HepG2 (cell line): ENCODE measurements at regions not wholly inside any gene's neighbourhood (a gene's known extent, or its start where the extent isn't known, plus 50 kb on each side); places are given as distances from the start of the nearest gene placed in this dataset.

Experiments used
- ATAC-seq: fragments of 200-7000 bp; cut with Tn5 transposase; 3 replicates; pipeline ENCODE4 v1.9.1; 2020; ENCODE audit warnings: mild to moderate bottlenecking, moderate library complexity
- BruUV-seq: library from RNA; stranded (reverse); fragments of 400-500 nt; replicated peaks from 2 replicates; lab custom pipeline; 2021; lab: Mats Ljungman, UMichigan
- CTCF ChIA-PET: fragments of 300-600 bp; formaldehyde crosslinking; extraction: SDS; loops from one replicate; lab custom pipeline; 2021; ENCODE audit warnings: low total read pairs, inconsistent platforms, low intra/inter-chr PET ratio; lab: Yijun Ruan, JAX
- POLR2A ChIA-PET: fragments of 350-600 bp; sonication (Branson Sonifier 250); formaldehyde crosslinking; loops from one replicate; lab custom pipeline; 2020; ENCODE audit warnings: antibody characterized with exemption, inconsistent platforms; lab: Yijun Ruan, JAX
- DNase-seq: peaks from one replicate; pipeline ENCODE4 v3.0.0-alpha.2; 2015; ENCODE audit warnings: low spot score
- FAIRE-seq: peaks from 3 replicates; lab custom pipeline; 2011; peaks lifted over from hg19 to GRCh38; lab: Jason Lieb, UNC
- H2AFZ ChIP-seq: one replicate; pipeline ENCODE4 v1.6.1; 2011; ENCODE audit warnings: low read length, inconsistent platforms
- H3K27ac ChIP-seq: fragments of 300-600 bp; 3 replicates; pipeline ENCODE4 v1.8.0; 2011; ENCODE audit warnings: mixed run types, mild to moderate bottlenecking, mixed read lengths, low read length, inconsistent platforms; ENCODE audit not compliant: insufficient read depth; ENCODE audit errors: extremely low read length
- H3K27me3 ChIP-seq, 2 experiments: fragments of 200-600 bp in 1 of 2; 2 replicates in 1 of 2; 3 replicates in 1 of 2; pipeline versions ENCODE4 v1.6.0 to v1.8.0; 2011; ENCODE audit warnings: low read length in 2 of 2, mild to moderate bottlenecking in 2 of 2, moderate library complexity in 2 of 2, inconsistent platforms in 1 of 2; ENCODE audit not compliant: insufficient read depth in 2 of 2, control insufficient read depth in 1 of 2
- H3K36me3 ChIP-seq, 2 experiments: fragments of 200-600 bp in 1 of 2; replicated peaks in 1 of 2; 2 replicates in 1 of 2; 3 replicates in 1 of 2; pipeline versions ENCODE4 v1.5.1 to v1.8.0; 2011; ENCODE audit warnings: low read length in 2 of 2, inconsistent platforms in 1 of 2; ENCODE audit not compliant: insufficient read depth in 2 of 2, control insufficient read depth in 1 of 2
- H3K4me1 ChIP-seq: 2 replicates; pipeline ENCODE4 v1.5.1; 2012; ENCODE audit warnings: low read length, inconsistent platforms; ENCODE audit not compliant: insufficient read depth
- H3K4me2 ChIP-seq: 2 replicates; pipeline ENCODE4 v1.6.0; 2011; ENCODE audit warnings: low read depth, low read length, inconsistent platforms
- H3K4me3 ChIP-seq, 3 experiments: fragments of 200-600 bp in 1 of 3; sonication (generic), shearing (Covaris generic) in 1 of 3; replicated peaks in 1 of 3; 2 replicates each; pipeline ENCODE4 v1.5.1; 2011 to 2016; ENCODE audit warnings: low read length in 3 of 3, inconsistent platforms in 2 of 3, low read depth in 2 of 3, mild to moderate bottlenecking in 2 of 3, control low read depth in 1 of 3, mixed read lengths in 1 of 3; ENCODE audit not compliant: insufficient read depth in 1 of 3
- H3K79me2 ChIP-seq: one replicate; pipeline ENCODE4 v1.6.1; 2011; ENCODE audit warnings: low read length, inconsistent platforms; ENCODE audit not compliant: insufficient read depth
- H3K9ac ChIP-seq: 2 replicates; pipeline ENCODE4 v1.6.0; 2011; ENCODE audit warnings: mild to moderate bottlenecking, low read depth, low read length, inconsistent platforms; ENCODE audit not compliant: insufficient read depth
- H3K9me3 ChIP-seq: 2 replicates; pipeline ENCODE4 v1.5.1; 2012; ENCODE audit warnings: mild to moderate bottlenecking, low read length
- H4K20me1 ChIP-seq: 2 replicates; pipeline ENCODE4 v1.6.0; 2011; ENCODE audit warnings: inconsistent platforms, mild to moderate bottlenecking, low read length, moderate library complexity; ENCODE audit not compliant: insufficient read depth
- ATF2 ChIP-seq: sonication (generic); formaldehyde crosslinking; IDR thresholded peaks from 2 replicates; pipeline ENCODE4 v1.4.0; 2020; ENCODE audit warnings: missing genetic modification reagents
- CAMTA2 ChIP-seq: sonication (generic); formaldehyde crosslinking; IDR thresholded peaks from 2 replicates; pipeline ENCODE4 v1.4.0; 2020; ENCODE audit warnings: mild to moderate bottlenecking, missing genetic modification reagents, borderline replicate concordance
- KDM5A ChIP-seq: fragments of 200-600 bp; sonication (generic); IDR thresholded peaks from 2 replicates; pipeline ENCODE4 v1.7.0; 2018; ENCODE audit warnings: antibody characterized with exemption, mild to moderate bottlenecking, low read length, borderline replicate concordance
- MAZ ChIP-seq, 2 experiments: sonication (generic) in 1 of 2; formaldehyde crosslinking in 1 of 2; IDR thresholded peaks; 2 replicates each; pipeline versions ENCODE4 v1.5.0 to v1.6.1; 2012 to 2020; ENCODE audit warnings: low read depth in 2 of 2, mild to moderate bottlenecking in 2 of 2, borderline replicate concordance in 1 of 2, improper control_type of control experiment in 1 of 2, low read length in 1 of 2, missing genetic modification reagents in 1 of 2, moderate library complexity in 1 of 2
- ZBTB39 ChIP-seq: sonication (generic); formaldehyde crosslinking; IDR thresholded peaks from 2 replicates; pipeline ENCODE4 v1.5.0; 2020; ENCODE audit warnings: missing genetic modification reagents
- ZKSCAN8 ChIP-seq: IDR thresholded peaks from 2 replicates; pipeline ENCODE4 v1.6.1; 2016; ENCODE audit warnings: borderline replicate concordance, missing genetic modification reagents, missing compliant biosample characterization
- ZNF101 ChIP-seq: sonication (generic); formaldehyde crosslinking; IDR thresholded peaks from 2 replicates; pipeline ENCODE4 v1.4.0; 2020; ENCODE audit warnings: mild to moderate bottlenecking, low read depth, missing genetic modification reagents, borderline replicate concordance
- WGBS: methylation state at CpG from one replicate; pipeline ENCODE4 v1.1.6; 2017; ENCODE audit warnings: low lambda C conversion rate; 5-methylcytosine and 5-hydroxymethylcytosine counted together
- in situ Hi-C: cut with HindIII; loops from 2 replicates; pipeline ENCODE4 v1.10.0; 2017; ENCODE audit warnings: low pct_unique_long_range_greater_than_20kb; ENCODE audit not compliant: extremely low pct_ligation_motif_present
- intact Hi-C: fragments of 100-400 bp; cut with micrococcal nuclease; formaldehyde crosslinking; loops from one replicate; pipeline ENCODE4 v1.10.0; 2022; ENCODE audit not compliant: unreplicated experiment

- Histone ChIP-seq H2AFZ (no peak overlapping the region), H3K9me3 (no peaks in the 10 kb centered on the region), H3K9ac (no peak overlapping the region), H3K27me3 (peaks cover 3 to 10% of the 10 kb centered on the region in 2 experiments; a peak in 3 of 5 replicates), H3K36me3 (no peaks in the 10 kb centered on the region), H4K20me1 (no peaks in the 10 kb centered on the region; the same call in 1 of the 2 replicates), H3K4me2 (no peak overlapping the region), H3K27ac (no peak overlapping the region), H3K4me3 (no peak overlapping the region), H3K4me1 (no peaks in the 10 kb centered on the region), H3K79me2 (no peaks in the 10 kb centered on the region)
- no TSS peak for BruUV-seq
- ChIA-PET POLR2A (no interaction called here), CTCF (no interaction called here)
- in situ Hi-C loops: no loop called here
- 61% methylated on average over 3 of the region's 11 CpGs for WGBS
- TF ChIP-seq CAMTA2 (CRISPR knock-in tag) (no peak), ZNF101 (no peak), MAZ (IDR thresholded peaks at IDR 0.05; ENCODE audit: borderline replicate concordance, low read depth, low read length) (no peak), MAZ (CRISPR knock-in tag; IDR thresholded peaks at IDR 0.05; ENCODE audit: low read depth) (no peak), ZKSCAN8 (CRISPR knock-in tag) (no peak), ATF2 (CRISPR knock-in tag) (no peak), KDM5A (no peak), ZBTB39 (CRISPR knock-in tag) (no peak)
- DNase-seq (no peak), FAIRE-seq (no peak), ATAC-seq (no peak)
- intact Hi-C loops: no loop called here
These were observed 345.7 kb downstream of the GLRX3 start for GRCh38 chr10:130481936-130482335.
